K562 (cell line): ENCODE measurements at regions not wholly inside any gene's neighbourhood (a gene's known extent, or its start where the extent isn't known, plus 50 kb on each side); places are given as distances from the start of the nearest gene placed in this dataset.
A peak's percentile ranks its signal among the peaks of the same experiment; 100 is the strongest.

Experiments
- ATAC-seq: fragments of 200-7000 bp; cut with Tn5 transposase; 3 replicates; pipeline ENCODE4 v1.9.1; 2020; ENCODE audit warnings: moderate library complexity
- BruUV-seq: library from RNA; stranded (reverse); fragments of 400-500 nt; replicated peaks from 2 replicates; lab custom pipeline; 2021; lab: Mats Ljungman, UMichigan
- CTCF ChIA-PET: fragments of 300-600 bp; formaldehyde crosslinking; extraction: SDS; loops from one replicate; lab custom pipeline; 2021; ENCODE audit warnings: low intra/inter-chr PET ratio; lab: Yijun Ruan, JAX
- POLR2A ChIA-PET: fragments of 300-600, 350-650 bp; sonication (Branson Sonifier 250); formaldehyde crosslinking; extraction: SDS; loops from one replicate; lab custom pipeline; 2021; ENCODE audit warnings: antibody characterized with exemption, inconsistent platforms; lab: Yijun Ruan, JAX
- DNase-seq, 4 experiments: peaks; one replicate each; pipeline versions ENCODE4 v3.0.0 to v3.0.0-alpha.2; 2011 to 2018; ENCODE audit warnings: low spot score in 3 of 4, mixed read lengths in 3 of 4; ENCODE audit errors: extremely low read depth in 1 of 4
- FAIRE-seq: peaks from 2 replicates; lab custom pipeline; 2011; peaks lifted over from hg19 to GRCh38; lab: Jason Lieb, UNC
- H2AFZ ChIP-seq: 2 replicates; pipeline ENCODE4 v1.6.0; 2011; ENCODE audit warnings: low read depth, low read length, control low read depth, inconsistent platforms
- H3K27ac ChIP-seq: fragments of 200-600 bp; 3 replicates; pipeline ENCODE4 v1.8.0; 2011; ENCODE audit warnings: low read depth, mild to moderate bottlenecking, control low read depth, inconsistent platforms, low read length, moderate library complexity, mixed read lengths; ENCODE audit errors: extremely low read depth
- H3K27me3 ChIP-seq, 2 experiments: fragments of 300-600 bp in 1 of 2; 2 replicates in 1 of 2; 3 replicates in 1 of 2; pipeline versions ENCODE4 v1.6.0 to v1.8.0; 2011; ENCODE audit warnings: inconsistent platforms in 2 of 2, low read length in 2 of 2, mild to moderate bottlenecking in 1 of 2, mixed read lengths in 1 of 2, moderate library complexity in 1 of 2; ENCODE audit not compliant: control insufficient read depth in 2 of 2, insufficient read depth in 2 of 2
- H3K36me3 ChIP-seq: fragments of 300-600 bp; 3 replicates; pipeline ENCODE4 v1.8.0; 2011; ENCODE audit warnings: mild to moderate bottlenecking, low read length, inconsistent platforms; ENCODE audit not compliant: control insufficient read depth, insufficient read depth
- H3K4me1 ChIP-seq, 2 experiments: fragments of 200-600 bp in 1 of 2; replicated peaks in 1 of 2; 2 replicates in 1 of 2; 3 replicates in 1 of 2; pipeline versions ENCODE4 v1.5.1 to v1.8.0; 2011; ENCODE audit warnings: inconsistent platforms in 2 of 2, low read length in 2 of 2, mild to moderate bottlenecking in 1 of 2, mixed read lengths in 1 of 2, moderate library complexity in 1 of 2; ENCODE audit not compliant: control insufficient read depth in 2 of 2, insufficient read depth in 2 of 2
- H3K4me2 ChIP-seq: 2 replicates; pipeline ENCODE4 v1.6.1; 2011; ENCODE audit warnings: low read length, control low read depth, inconsistent platforms, mixed read lengths; ENCODE audit not compliant: insufficient read depth
- H3K4me3 ChIP-seq: fragments of 200-600 bp; sonication (generic), shearing (Covaris generic); 2 replicates; pipeline ENCODE4 v1.5.1; 2016; ENCODE audit warnings: control low read depth, inconsistent platforms
- H3K79me2 ChIP-seq: fragments of 200-600 bp; 3 replicates; pipeline ENCODE4 v1.8.0; 2011; ENCODE audit warnings: low read length, inconsistent platforms; ENCODE audit not compliant: control insufficient read depth, insufficient read depth
- H3K9ac ChIP-seq, 2 experiments: 2 replicates each; pipeline versions ENCODE4 v1.6.0 to v1.6.1; 2011; ENCODE audit warnings: low read depth in 2 of 2, low read length in 2 of 2, control low read depth in 1 of 2, inconsistent platforms in 1 of 2, mild to moderate bottlenecking in 1 of 2, mixed read lengths in 1 of 2; ENCODE audit not compliant: insufficient read depth in 1 of 2
- H3K9me1 ChIP-seq: one replicate; pipeline ENCODE4 v1.6.0; 2011; ENCODE audit warnings: inconsistent platforms, mild to moderate bottlenecking, low read length, moderate library complexity; ENCODE audit not compliant: control insufficient read depth, insufficient read depth
- H3K9me3 ChIP-seq: replicated peaks from 2 replicates; pipeline ENCODE4 v1.5.1; 2011; ENCODE audit warnings: low read depth, low read length, inconsistent platforms; ENCODE audit not compliant: control insufficient read depth, insufficient read depth
- H4K20me1 ChIP-seq: replicated peaks from 2 replicates; pipeline ENCODE4 v1.6.1; 2011; ENCODE audit warnings: low read length, inconsistent platforms, mixed read lengths; ENCODE audit not compliant: control insufficient read depth, insufficient read depth
- MEF2A ChIP-seq: IDR thresholded peaks from 2 replicates; pipeline ENCODE4 v1.6.1; 2011; ENCODE audit warnings: low read depth, mild to moderate bottlenecking, low read length, moderate library complexity; ENCODE audit not compliant: control insufficient read depth
- RFX1 ChIP-seq: fragments of 450-650 bp; IDR thresholded peaks from 2 replicates; pipeline ENCODE4 v1.6.1; 2016; ENCODE audit warnings: mild to moderate bottlenecking, moderate library complexity
- ZNF76 ChIP-seq: fragments of 250-450 bp; sonication (Bioruptor Pico); IDR thresholded peaks from 2 replicates; pipeline ENCODE4 v1.4.0; 2020; ENCODE audit warnings: mild to moderate bottlenecking, moderate library complexity, borderline replicate concordance
- WGBS: fragments of 100-300 bp; shearing (Covaris generic); methylation state at CpG from one replicate; pipeline ENCODE4 v1.1.6; 2016; ENCODE audit warnings: low coverage, mixed read lengths; ENCODE audit not compliant: insufficient coverage; ENCODE audit errors: missing lambda C conversion rate; 5-methylcytosine and 5-hydroxymethylcytosine counted together
- in situ Hi-C: fragments of 300-500 bp; cut with MboI; formaldehyde crosslinking; loops from 4 replicates; pipeline ENCODE4 v1.15.0; 2018; ENCODE audit warnings: inconsistent platforms, mixed read lengths
- intact Hi-C: fragments of 100-400 bp; cut with micrococcal nuclease; formaldehyde crosslinking; loops from 2 replicates; pipeline ENCODE4 v1.14.2; 2022
- TF ChIP-seq, protein P1 (sequence below): sonication (generic); formaldehyde crosslinking; IDR thresholded peaks from 2 replicates; pipeline ENCODE4 v1.8.0; 2022; ENCODE audit warnings: mild to moderate bottlenecking, missing genetic modification reagents
- TF ChIP-seq, protein P2 (sequence below): fragments of 450-650 bp; IDR thresholded peaks from 2 replicates; pipeline ENCODE4 v1.6.1; 2016; ENCODE audit warnings: low read depth
- TF ChIP-seq, protein P3 (sequence below): sonication (generic); formaldehyde crosslinking; IDR thresholded peaks from 2 replicates; pipeline ENCODE4 v1.9.0; 2022; ENCODE audit warnings: mild to moderate bottlenecking, missing genetic modification reagents
- TF ChIP-seq, protein P4 (sequence below): fragments of 450-650 bp; formaldehyde crosslinking; conservative IDR thresholded peaks from 2 replicates; pipeline ENCODE4 v1.4.0; 2022; ENCODE audit warnings: mild to moderate bottlenecking, missing genetic modification characterization

DNA sequence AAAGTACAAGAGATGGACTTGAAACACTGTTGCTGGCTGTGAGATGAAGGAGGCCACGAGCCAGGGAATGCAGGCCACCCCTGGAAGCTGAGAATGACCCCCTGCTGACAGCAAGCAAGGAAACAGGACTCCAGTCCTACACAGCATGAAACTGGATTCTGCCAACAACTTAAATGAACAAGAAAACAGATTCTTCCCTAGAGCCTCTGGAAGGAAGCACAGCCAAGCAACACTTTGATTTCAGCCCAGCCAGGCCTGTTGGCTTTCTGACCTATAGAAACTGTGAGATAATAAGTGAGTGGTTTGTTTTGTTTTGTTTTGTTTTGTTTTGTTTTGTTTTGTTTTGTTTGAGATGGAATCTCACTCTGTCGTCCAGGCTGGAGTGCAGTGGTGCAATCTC, 105.3 kb upstream of the CACNA1A start (continued):
- TF ChIP-seq, protein P1, sequence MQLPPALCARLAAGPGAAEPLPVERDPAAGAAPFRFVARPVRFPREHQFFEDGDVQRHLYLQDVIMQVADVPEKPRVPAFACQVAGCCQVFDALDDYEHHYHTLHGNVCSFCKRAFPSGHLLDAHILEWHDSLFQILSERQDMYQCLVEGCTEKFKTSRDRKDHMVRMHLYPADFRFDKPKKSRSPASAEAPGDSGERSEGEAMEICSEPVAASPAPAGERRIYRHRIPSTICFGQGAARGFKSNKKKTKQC (CRISPR knock-in tag) = no peak
- TF ChIP-seq ZNF76 (CRISPR knock-in tag) = no peak
- no peak for TF ChIP-seq MEF2A

DNA sequence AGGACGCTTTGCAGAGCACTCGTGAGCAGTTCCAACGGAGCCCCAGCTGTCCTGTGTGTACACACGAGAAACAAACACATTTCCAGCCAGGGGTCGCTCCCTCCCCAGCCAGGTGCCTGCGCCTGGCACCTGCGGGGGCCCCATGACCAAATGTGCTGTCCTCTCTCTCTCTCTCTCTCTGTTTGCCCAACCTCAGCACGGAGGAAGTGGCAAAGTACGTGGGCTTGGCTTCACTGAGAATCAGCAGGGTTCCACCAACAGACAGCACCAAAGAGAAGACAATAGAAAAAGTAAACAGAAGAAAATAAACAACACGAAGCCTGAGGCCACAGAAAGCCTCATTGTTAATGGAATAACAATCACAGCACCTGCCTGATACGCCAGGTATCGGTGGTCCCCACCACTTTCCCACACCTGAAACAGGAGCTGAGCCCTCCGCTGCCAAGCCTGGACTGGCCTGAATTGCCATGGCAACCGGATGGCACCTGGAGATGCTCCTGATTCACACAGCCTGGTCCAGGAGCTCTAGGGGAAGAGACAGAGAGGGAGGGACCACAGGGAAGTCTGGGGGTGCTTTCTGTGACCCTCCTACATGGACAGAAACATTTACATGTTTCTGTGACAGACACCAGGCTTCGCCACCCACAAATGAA, 103.9 kb upstream of the CACNA1A start:
- no peak overlapping the region for H3K9ac ChIP-seq
- BruUV-seq = no TSS peak
- H3K36me3 ChIP-seq = no peaks in the 10 kb centered on the region
- no peak overlapping the region for H3K4me3 ChIP-seq
- CTCF ChIA-PET = interaction anchor here (0.7 kb wide), 1 partner anchor 448 kb away, joined by 3 read pairs; no protein-coding TSS in a partner anchor
- H2AFZ ChIP-seq = no peak overlapping the region
- H3K9me1 ChIP-seq = no peaks in the 10 kb centered on the region
- no peak for FAIRE-seq
- H3K4me2 ChIP-seq = no peak overlapping the region
- in situ Hi-C loops = no loop called here
- intact Hi-C loops = no loop called here
- H3K27me3 ChIP-seq = peaks cover 6 to 12% of the 10 kb centered on the region in 2 experiments; a peak in 3 of 5 replicates
- no peaks in the 10 kb centered on the region for H3K4me1 ChIP-seq
- peak; percentile 26; the same call in 1 of the 3 replicates for ATAC-seq
- no peaks in the 10 kb centered on the region for H3K9me3 ChIP-seq
- peak in 1 of 4 experiments; percentile 7 for DNase-seq
- H4K20me1 ChIP-seq = peaks cover 3% of the 10 kb centered on the region; the same call in 1 of the 2 replicates
- no peaks in the 10 kb centered on the region for H3K79me2 ChIP-seq
- POLR2A ChIA-PET = interaction anchor here (0.7 kb wide), 1 partner anchor 10 kb away, joined by 3 read pairs; no protein-coding TSS in a partner anchor
- H3K27ac ChIP-seq = no peak overlapping the region
- under 1% methylated on average over 15 of the region's 15 CpGs for WGBS
- TF ChIP-seq, protein P2, sequence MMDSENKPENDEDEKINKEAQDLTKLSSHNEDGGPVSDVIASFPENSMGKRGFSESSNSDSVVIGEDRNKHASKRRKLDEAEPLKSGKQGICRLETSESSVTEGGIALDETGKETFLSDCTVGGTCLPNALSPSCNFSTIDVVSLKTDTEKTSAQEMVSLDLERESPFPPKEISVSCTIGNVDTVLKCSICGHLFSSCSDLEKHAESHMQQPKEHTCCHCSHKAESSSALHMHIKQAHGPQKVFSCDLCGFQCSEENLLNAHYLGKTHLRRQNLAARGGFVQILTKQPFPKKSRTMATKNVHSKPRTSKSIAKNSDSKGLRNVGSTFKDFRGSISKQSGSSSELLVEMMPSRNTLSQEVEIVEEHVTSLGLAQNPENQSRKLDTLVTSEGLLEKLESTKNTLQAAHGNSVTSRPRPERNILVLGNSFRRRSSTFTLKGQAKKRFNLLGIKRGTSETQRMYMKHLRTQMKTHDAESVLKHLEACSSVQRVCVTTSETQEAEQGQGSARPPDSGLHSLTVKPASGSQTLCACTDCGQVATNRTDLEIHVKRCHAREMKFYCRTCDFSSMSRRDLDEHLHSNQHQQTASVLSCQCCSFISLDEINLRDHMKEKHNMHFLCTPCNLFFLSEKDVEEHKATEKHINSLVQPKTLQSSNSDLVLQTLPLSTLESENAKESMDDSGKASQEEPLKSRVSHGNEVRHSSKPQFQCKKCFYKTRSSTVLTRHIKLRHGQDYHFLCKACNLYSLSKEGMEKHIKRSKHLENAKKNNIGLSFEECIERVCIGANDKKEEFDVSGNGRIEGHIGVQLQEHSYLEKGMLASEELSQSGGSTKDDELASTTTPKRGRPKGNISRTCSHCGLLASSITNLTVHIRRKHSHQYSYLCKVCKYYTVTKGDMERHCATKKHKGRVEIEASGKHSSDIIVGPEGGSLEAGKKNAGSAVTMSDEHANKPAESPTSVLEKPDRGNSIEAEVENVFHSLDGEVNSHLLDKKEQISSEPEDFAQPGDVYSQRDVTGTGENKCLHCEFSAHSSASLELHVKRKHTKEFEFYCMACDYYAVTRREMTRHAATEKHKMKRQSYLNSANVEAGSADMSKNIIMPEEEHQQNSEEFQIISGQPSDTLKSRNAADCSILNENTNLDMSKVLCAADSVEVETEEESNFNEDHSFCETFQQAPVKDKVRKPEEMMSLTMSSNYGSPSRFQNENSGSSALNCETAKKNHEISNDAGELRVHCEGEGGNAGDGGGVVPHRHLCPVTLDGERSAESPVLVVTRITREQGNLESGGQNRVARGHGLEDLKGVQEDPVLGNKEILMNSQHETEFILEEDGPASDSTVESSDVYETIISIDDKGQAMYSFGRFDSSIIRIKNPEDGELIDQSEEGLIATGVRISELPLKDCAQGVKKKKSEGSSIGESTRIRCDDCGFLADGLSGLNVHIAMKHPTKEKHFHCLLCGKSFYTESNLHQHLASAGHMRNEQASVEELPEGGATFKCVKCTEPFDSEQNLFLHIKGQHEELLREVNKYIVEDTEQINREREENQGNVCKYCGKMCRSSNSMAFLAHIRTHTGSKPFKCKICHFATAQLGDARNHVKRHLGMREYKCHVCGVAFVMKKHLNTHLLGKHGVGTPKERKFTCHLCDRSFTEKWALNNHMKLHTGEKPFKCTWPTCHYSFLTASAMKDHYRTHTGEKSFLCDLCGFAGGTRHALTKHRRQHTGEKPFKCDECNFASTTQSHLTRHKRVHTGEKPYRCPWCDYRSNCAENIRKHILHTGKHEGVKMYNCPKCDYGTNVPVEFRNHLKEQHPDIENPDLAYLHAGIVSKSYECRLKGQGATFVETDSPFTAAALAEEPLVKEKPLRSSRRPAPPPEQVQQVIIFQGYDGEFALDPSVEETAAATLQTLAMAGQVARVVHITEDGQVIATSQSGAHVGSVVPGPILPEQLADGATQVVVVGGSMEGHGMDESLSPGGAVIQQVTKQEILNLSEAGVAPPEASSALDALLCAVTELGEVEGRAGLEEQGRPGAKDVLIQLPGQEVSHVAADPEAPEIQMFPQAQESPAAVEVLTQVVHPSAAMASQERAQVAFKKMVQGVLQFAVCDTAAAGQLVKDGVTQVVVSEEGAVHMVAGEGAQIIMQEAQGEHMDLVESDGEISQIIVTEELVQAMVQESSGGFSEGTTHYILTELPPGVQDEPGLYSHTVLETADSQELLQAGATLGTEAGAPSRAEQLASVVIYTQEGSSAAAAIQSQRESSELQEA = no peak
- TF ChIP-seq, protein P3, sequence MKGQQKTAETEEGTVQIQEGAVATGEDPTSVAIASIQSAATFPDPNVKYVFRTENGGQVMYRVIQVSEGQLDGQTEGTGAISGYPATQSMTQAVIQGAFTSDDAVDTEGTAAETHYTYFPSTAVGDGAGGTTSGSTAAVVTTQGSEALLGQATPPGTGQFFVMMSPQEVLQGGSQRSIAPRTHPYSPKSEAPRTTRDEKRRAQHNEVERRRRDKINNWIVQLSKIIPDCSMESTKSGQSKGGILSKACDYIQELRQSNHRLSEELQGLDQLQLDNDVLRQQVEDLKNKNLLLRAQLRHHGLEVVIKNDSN (CRISPR knock-in tag) = no peak
- TF ChIP-seq, protein P4, sequence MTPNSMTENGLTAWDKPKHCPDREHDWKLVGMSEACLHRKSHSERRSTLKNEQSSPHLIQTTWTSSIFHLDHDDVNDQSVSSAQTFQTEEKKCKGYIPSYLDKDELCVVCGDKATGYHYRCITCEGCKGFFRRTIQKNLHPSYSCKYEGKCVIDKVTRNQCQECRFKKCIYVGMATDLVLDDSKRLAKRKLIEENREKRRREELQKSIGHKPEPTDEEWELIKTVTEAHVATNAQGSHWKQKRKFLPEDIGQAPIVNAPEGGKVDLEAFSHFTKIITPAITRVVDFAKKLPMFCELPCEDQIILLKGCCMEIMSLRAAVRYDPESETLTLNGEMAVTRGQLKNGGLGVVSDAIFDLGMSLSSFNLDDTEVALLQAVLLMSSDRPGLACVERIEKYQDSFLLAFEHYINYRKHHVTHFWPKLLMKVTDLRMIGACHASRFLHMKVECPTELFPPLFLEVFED (CRISPR knock-in tag) = no peak
- peak; percentile 61 for TF ChIP-seq RFX1
